ENCODE measurements at regions not wholly inside any gene's neighbourhood (a gene's known extent, or its start where the extent isn't known, plus 50 kb on each side); places are given as distances from the start of the nearest gene placed in this dataset.
"Not testable (repeated sequence)": the region's sequence is repeated elsewhere in the genome, so short reads cannot be mapped to it uniquely, and the experiment has no call there.

DNA sequence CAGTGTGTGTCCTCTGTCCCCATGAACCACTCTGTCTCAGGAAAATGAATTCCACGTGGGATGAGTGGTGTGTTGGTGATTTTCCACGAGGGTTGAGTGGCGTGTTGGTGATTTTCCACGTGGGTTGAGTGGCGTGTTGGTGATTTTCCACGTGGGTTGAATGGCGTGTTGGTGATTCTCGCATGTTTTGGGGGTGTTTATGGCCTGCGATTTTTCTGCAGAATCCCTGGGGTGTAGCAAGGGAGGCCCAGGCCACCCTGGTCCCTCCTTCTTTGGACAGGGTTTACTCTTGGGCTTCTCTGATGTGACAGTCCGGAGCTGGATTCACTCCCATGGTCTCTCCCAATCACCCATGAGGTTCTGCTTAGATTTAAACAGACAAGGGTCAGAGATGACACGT lies 90.6 kb upstream of the FRMD1 start:
- DNase-seq = no peak

DNA sequence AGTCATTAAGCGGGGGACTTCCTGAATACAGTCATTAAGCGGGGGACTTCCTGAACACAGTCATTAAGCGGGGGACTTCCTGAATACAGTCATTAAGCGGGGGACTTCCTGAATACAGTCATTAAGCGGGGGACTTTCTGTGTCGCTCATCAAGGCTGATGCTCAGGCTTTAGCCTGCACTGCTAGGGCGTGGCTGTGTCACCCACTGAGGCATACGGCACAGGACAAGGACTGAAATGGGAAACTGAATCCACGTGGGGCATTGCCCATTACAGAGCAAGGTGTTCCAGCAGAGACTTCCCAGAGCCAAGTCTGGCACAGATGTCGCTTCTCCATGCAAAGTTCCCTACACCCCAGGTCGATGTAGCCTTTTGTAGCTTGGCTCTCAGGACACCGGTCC lies 89.9 kb upstream of the FRMD1 start:
- DNase-seq = not testable (repeated sequence)

DNA sequence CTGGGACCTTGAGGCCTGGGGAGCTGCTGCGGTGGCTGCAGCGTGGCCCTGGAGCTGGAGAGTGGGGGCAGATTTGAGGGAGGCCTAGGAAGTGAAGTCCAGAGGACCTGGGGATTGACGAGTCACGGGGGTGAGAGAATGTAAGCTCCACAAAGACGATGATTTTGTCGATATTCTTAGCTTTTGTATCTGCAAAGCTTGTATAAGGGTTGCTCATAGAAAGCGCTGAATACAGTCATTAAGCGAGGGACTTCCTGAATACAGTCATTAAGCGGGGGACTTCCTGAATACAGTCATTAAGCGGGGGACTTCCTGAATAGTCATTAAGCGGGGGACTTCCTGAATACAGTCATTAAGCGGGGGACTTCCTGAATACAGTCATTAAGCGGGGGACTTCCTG lies 89.3 kb upstream of the FRMD1 start:
- not testable (repeated sequence) for DNase-seq

DNA sequence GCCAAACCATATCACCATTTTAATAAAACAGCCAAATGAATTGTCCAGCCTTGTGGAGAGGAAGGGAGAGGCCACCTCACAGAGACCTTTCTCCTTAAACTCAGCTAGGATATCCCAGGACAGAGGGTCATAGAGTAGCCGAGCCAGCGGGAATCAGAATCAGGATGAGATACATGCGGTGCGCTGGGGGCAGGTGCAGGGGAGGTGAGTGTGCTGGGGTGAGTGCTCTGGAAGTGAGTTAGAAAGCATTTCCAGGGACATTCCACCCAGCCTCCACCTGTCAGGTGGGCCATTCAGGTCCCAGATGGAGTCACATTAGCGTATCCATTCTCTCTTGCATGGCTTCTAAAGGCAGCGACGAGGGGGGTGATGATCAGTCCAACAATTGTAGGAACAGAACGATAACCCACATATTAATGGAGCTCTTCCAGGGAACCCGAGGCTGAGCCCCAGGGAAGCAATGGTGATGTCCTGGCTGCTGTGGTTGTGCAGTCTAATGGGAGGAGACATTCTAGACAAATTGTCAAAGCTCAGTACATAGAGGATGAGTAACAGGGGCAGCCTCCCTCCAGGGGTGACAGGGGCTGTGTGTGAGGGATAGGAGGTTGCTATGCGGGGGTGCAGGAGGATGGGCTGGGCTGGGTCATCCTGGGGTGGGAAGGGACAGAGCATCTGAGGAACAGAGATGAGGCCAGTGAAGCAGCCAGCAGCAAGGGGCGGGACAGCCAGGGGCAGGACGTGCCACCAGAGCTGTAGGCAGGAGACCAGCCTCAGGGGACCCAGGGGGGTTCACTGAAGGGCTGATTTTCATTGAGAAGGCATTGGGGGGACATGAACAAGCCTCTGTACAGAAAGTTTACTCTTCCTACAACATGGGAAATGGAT lies 88.7 kb upstream of the FRMD1 start:
- no peak for DNase-seq

DNA sequence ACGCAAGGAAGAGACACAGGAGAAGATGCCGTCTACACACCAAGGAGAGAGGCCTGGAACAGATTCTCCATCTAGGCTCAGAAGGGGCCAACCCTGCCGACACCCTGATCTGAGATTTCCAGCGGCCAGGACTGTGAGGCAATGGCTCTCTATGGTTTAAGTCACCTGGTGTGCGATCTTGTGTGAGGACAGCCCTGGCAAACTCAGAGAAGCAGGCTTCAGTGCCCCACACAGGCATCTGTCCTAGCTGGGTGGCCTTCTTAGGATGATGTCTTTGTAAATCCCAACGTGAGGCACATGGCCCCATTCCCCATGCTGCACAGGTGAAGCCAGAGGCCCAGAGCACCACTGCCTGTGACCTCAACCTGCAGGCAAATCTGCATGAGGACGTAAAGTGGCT lies 87.6 kb upstream of the FRMD1 start:
- no peak for DNase-seq

DNA sequence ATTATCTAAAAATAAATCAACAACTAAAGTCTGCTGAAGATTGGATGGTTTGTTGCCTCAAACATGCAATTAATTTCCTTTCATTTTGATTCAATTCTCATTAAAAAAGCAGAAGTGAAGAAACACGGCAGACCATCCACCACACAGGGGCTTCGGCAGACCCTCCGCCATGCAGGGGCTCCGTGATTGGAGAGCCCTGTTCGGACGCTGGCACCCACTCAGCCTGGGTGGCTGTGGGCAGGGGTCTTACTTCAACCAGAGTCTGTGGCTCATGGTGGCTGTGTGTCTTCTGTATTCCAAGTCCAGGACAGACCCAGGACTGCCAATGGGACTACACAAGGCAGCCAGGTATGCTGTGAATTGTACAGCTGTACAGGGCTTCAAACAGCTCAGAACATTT lies 86.9 kb upstream of the FRMD1 start:
- DNase-seq = no peak

DNA sequence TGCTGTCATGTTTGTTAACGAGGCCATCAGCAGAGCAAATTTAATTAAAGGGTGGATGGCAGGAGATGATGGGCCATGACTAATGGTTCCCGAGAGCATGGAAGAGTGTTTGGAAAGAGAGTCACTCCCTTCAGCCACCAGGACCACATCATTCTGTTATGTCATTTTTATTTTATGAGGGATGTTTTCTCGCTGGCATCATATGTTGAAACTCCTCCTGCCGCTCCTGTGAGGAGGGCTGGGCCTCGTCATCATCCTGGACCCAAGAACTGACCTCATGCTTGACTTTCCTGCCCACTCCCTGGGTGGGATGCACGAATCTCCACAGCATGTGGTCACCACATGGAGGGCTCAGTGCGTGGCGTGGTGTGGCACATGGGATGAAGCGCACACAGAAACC lies 86.4 kb upstream of the FRMD1 start:
- DNase-seq = peak; percentile 10 to 86 (median 62)

DNA sequence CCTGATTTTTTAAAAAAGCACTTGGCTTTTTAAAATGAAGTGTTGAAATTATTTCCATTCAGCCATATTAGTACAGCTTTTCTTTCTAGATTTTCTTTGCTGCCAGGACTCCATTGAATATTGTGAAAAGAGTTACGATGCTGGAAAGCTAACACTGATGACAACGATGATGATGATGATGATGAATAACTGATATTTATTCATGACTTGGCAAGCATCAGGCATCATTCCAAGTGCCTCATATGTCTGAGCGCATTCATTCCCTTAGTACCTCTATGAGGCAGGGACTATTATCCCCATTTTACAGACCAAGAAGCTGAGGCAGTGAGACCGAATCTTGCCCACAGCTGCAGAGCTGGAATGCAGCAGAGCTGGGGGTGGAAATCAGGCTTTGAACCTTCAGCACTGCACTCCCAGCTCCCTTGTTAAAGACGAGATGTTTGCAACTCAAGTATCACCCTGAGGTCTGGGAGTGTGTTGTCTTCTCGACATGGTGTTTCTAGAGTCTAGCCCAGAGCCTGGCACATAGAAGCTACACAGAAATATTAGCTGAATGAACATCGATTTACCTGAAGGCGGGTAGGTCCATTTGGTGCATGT lies 85.5 kb upstream of the FRMD1 start:
- no peak for DNase-seq

DNA sequence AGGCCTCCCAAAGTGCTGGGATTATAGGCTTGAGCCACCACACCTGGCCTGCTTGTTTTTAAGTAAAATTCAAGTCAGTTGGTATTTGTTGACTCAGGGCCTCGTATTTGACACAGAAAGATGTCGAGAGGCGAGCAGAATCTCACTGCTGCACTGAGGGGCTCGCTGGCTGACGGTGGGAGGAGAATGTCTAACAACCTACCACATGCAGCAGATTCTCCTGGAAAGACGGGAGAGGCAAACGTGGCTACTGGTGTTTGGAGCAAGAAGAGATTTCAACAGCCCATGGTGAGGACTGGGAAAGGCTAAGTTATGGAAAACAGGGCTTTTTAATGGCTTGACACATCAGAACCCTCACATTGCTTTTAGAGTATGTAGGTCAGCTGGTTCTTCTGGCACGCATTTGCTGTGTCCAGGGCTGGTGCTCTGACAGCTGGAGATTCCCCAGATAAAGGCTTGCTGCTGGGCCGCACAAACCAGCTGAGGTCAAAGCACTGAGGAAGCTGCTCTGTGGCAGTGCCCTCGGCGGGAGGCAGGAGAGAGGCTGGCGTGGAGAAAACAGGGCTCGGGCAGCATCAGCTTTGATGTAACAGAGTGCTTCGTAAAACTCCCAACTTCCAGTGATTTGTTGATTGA lies 84.2 kb upstream of the FRMD1 start:
- peak in 1 of 3 experiments; percentile 34 for DNase-seq

DNA sequence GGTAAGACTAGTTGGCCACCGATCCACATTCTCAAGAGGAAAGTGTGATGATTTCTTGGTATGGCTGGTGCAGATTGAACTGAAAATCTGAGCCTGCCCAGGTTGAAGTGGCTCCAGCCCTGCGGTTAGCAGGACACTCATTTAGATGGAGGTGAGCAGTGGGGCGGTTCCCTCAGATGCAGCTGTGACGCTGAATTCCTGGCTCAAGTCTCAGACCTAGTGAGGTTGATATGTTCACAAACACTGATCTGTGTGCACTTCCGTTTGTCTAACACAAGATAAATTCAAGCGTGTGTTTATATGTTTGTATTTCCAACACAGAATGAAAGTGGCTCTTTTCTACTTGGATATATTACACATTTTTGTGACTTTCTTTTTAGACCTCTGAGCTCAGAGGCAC lies 83.4 kb upstream of the FRMD1 start:
- DNase-seq = peak in 1 of 3 experiments; percentile 82

DNA sequence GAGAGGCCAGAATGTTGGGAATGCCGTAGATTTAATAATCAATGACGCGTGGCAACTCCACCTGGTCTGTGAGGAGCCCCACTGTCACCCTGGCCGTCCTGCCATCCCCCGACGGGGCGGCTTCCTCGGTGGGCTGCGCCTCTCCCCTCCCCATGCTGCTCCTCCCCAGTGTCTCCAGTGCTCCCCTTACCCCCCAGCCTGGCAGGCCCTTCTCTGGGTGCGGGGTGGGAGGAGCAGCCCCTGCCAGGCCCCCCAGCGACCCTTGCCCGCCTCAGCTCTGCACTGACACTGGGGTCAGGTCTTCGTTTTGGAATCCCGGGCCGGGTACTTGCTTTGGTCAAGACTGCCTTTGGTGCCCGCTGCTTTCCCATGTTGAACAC lies 82.3 kb upstream of the FRMD1 start:
- no peak for DNase-seq

DNA sequence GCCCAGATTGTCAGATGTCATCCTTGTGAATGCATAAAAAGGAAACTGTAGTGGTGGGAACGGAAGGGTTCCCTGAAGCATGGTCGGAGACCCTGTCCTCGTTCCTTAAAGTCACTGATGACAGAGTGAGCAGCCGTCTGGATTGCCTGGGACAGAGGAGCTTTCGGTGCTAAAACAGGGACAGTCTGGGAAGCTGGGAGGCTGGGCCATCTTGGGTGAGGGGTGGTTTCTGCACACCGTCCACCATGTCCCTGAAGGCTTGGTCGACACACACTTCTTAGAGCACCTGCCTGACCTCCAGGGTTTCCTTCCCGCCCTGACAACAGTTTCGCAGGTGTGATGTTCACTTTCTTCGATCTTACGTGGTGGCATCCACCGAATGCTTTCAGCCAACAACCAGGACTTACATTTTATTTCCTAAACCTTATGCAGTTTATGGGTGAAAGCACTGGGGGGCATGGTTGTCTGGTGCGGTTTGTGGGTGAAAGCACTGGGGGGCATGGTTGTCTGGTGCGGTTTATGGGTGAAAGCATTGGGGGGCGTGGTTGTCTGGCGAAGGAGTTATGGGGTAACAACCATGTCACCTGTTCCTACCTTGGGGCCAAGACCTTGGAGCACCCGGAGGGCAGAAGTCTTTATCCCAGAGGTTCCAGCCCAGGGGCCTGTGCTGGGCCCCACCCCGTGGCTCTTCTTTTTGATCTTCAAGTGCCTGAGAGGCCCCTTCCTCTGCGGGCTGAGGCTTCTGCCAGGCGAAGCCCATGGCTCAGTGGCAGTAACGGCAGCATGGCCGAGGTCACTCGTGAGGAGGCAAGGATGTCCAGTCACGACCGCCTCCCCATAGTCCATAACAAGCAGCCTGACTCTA lies 81.7 kb upstream of the FRMD1 start:
- no peak for DNase-seq

DNA sequence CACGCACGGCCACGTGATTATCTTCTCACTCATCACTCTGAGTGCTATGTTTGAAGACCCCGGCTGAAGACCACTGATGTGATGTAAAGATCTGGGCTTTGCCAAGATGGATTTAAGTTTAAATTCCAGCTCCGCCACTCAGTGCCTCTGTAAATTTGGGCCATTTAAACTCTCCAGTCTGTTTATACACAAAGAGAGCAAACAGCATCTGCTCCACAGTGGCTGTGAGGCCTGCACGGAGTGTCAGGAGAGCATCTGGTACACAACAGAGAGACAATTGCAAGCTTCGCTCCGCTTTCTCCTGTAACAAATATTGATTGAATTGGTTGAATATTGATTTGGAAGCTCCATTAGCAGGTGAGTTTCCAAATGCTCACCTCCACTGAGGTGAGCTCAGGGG lies 80.5 kb upstream of the FRMD1 start:
- no peak for DNase-seq

DNA sequence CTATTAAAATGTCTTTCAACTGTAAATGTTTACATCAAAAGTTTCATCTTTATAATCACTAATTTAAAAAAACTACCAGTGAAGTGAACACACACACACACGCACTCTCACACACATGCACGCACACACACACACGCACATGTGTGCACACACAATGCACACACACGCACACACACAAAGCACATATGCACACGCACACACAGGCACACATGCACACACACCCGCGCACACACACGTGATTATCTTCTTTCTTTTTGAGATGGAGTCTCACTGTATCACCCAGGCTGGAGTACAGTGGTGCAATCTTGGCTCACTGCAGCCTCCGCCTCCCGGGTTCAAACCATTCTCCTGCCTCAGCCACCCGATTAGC lies 80.0 kb upstream of the FRMD1 start:
- DNase-seq = peak in 1 of 3 experiments; percentile 34

DNA sequence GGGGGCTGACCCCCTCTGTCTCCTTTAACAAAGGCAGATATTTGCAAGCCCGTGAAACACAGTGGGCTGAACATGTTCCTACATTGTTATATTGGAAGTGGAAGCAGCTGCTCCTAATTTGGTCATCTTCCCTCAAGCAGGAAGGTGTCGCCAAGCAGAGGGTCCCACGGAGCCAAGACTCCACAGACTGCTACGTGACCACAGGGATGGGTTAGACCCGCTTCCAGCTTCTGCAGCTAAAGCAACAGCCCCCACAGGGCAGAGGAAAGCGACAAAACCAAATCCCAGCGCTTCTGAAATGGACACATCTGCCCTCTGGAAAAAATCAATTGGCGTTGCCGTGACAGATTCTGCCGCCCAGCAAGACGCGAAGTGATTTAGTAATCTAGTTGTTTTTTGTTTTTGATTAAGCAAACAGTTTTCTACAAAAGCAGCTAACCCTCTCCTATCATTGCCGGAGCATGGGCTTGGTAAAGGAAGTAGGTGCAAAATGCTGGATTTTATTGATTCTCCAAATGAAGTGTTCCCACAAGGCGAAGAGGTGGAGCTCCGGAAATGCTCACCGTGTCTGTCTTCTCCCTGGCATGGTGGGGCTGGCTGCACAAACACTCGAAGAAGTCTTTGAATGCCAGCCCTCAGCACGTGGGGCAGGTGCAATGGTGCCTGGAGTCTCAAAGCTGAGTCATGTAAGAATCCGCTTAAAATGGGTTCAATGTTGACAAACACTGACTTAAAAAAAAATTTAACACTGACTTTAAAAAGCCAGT lies 79.4 kb upstream of the FRMD1 start:
- peak; percentile 66 to 83 (median 76) for DNase-seq

DNA sequence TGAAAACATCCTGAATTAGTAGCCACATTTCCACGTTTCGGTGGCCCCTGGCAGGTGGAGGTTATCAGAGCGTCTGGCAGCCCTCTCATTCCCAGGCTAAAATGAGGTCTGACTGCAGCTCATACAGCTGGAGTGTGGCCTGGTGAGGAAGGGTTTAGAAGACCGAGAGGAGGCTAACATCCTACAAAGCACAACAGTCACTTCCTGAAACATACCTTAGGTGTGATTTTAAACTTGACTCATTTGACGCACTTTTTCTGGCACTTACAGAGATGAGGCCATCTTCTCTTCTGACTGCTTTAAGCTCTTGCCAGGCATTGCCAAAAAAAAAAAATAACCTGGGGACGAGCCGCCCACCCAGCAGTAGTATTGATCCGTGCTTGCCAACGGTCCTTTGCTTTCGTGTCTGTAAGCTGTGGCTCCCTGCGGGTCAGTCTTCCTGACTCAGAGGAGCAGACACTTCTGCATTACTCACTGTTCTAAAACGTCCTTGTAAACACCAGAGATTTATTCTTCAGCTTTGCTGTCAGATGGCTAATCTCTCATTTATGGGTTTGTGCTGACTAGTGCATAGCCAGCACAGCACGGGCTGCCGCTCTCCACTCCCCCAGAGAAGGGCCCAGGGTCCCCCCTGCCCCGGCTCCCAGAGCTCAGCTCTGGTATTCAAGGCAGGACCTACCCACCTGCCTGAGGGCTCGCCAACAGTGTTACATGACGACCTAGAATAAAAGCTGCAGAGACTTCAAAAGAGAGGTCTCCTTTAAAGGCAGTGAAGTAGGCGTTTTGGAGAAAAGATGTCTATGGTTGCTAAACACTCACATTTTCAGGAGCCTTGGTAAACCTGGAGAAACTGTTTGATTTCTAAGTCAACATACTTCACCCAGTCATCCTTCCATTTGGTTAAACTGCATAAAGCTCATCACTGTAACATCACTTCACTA lies 78.5 kb upstream of the FRMD1 start:
- peak; percentile 22 to 76 (median 50) for DNase-seq

DNA sequence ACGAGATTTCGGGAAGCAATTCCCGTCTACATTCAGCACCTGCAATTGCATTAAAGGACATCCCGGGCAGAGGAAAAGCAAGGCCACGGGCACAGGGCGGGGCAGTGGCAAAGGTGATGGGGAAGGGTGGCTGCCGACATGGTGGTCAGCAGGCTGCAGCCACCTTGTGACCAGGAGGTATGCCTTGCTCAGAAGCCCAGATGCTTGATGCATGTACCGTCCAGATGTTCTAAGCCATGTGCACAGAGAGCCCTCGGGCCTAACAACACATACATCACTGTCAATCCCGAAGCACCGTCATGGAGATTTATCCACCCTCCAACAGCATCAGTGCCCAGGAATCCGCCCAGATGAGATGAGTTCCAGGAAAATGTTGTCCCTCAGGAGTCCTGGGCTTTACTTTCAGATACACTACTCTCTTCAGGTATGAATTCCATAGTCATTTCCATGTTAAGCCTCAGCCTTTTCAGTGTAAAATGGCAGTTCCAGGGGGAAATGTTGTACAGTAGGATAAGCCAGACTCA lies 77.8 kb upstream of the FRMD1 start:
- no peak for DNase-seq

DNA sequence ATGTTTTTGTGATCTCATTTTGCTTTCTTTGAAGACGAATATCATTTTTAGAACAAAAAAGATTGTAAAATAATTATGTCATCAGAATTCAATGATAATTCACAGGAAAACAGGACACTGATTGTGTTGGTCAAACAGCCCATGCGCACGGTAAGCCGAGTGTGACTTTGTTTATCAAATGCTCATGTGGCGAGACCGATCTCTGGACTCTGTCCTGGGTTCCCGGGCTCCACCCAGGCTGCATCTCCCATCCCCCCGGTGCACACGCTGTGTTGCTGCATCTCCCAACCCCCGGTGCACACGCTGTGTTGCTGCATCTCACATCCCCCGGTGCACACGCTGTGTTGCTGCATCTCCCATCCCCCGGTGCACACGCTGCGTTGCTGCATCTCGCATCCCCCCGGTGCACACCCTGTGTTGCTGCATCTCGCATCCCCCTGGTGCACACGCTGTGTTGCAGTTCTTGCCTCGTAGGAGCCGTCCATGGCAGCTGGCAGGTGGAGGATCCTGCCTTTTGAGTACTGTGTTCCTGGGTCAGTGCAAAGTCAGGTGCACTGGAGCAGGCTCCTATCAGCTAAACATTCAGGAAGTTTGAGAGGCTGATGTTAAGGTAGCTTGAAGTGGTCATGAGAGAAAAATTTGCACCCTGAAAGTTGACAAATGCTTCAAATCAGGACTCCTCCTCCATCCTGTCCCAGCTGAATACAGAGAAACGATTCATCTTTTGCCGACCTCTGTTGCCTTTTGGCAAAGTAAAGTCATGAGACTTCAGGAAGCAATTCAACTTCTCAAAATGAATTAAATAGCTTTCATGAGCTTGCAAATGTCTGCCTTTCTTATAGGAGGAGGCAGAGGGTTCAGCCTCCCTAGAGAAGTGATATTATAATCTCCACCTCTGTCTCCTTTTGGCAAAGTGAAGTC lies 77.1 kb upstream of the FRMD1 start:
- peak in 1 of 3 experiments; percentile 14 for DNase-seq

DNA sequence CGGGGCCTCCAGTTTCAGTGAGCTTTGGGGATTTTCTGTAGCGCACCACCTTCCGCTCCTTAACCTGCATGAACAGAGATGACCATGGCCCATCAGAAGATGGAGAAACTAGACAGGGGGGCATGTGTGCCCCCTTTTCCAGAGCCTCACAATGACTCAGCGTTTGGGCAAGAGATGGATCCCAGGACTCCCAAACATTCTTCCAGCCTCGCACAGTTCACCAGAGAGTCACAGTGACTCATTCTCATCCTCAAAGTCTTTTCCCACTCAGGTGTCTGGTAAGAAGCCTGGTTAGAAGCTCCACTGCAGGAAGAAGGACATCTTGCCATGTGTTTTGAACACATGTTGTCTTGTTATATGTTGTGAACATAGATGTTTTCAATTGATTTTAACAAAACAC lies 76.2 kb upstream of the FRMD1 start:
- no peak for DNase-seq
